RCC 7860 (cell line): ENCODE measurements at regions not wholly inside any gene's neighbourhood (a gene's known extent, or its start where the extent isn't known, plus 50 kb on each side); places are given as distances from the start of the nearest gene placed in this dataset.

Source experiments
- DNase-seq: peaks from one replicate; pipeline ENCODE4 v3.0.0-alpha.2; 2015; ENCODE audit warnings: low spot score
- FAIRE-seq: peaks from 2 replicates; lab custom pipeline; 2012; peaks lifted over from hg19 to GRCh38; lab: Jason Lieb, UNC

DNA sequence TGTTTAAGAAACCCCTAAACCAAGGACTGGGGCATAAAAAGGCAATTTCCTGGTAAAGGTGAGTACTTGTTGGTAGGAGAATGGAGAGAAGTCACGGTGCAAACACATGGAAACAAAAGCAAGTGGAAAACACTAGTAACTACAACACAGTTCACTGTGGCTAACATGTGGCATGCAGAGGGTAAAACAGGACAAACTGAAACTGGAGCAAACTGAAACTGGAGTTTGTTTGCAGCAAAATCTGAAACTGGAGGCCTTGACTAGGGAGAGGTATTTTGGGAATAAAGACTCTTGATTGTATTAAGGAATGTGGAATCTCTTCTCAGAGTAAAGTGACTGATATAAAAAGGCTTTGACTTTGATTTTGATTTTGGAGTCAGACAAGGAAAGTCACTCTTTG lies 376.3 kb upstream of the PRMT6 start:
- FAIRE-seq (no peak), DNase-seq (no peak)

DNA sequence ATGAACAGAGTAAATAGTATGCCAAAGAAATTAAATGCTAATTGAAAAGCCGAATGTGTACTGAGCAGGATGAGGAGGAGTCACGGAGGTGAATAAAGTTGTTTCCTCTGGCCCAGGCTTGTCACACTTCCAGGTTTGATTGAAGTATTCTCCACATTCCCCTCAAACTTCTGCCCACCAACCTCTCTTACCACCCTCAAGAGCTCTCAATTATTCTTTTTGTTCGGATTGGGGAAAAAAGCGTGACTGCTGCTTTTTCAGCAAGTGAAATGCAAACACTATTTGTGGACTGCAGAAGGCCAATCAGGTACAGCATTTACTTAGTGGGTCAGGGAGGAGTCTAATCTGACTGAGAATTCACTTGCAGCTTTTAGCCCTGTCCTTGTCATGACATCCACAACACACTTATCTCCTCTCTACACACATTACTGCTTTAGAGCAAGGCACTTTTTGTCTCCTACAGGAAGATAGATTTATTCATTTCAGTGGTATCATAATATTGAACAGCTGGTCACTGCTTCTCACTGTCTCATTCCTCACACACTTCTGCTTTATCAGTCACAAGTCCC lies 375.6 kb upstream of the PRMT6 start:
- FAIRE-seq (no peak), DNase-seq (no peak)

DNA sequence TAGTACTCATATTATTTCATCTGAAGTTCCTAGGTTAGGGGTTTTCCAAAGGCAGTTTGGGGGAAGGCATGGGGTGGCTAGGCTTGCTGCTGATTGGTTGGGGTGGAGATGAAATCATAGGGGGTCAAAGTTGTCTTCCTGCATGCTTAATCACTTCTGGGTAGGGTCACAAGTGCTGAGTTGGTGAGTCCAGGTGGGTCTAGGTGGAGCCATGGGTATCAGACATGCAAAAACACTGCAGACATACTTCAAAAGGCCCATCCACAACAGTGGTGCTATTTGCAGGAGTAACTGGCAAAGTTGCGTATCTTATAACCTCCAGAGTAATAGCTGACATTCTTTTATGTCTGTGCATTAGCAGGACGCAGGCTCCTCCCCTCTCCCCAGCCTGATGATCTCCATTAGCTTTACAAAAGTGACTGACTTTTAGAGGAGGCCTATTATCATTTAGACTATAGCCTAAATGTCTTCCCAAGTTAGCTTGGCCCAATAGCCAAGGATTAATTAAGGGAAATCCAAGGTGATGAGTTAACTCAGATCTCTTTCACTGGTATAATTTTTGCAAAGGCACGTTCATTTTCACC lies 374.4 kb upstream of the PRMT6 start:
- FAIRE-seq (no peak), DNase-seq (no peak)

DNA sequence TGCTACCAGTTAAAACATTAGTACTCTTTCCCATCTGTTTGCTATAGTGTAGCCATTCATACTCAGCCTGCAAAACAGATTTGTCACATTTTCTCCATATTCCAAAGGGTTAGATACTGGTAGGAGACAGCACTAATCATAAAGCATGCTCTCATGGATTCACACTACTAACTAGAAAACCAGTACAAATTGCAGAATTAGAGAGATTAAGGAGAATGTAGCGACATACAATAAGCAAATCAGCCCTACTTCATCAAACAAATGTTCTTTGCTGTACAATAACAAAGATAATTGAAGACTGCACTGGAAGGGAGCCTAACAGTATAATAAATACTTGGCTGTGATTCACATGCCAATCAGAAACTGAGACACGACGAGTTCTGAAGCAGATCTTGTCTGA lies 368.0 kb upstream of the PRMT6 start:
- no peak for FAIRE-seq
- DNase-seq: no peak

DNA sequence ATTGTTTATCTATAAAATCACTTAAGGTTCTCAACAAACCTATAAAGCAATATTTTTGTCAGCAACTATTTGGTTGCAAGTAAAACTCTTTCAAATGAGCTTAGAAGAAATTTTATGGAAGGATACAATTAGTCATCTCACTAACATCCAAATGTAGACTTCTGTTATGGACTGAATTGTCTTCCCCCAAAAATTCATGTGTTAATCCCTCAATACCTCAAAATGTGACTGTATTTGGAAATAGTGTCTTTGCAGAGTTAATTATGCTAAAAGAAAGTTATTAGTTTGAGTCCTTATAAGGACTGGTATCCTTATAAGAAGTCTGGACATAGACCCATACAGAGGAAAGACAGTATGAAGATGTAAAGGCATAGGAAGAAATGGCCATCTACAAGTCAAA lies 357.8 kb upstream of the PRMT6 start:
- FAIRE-seq: no peak

DNA sequence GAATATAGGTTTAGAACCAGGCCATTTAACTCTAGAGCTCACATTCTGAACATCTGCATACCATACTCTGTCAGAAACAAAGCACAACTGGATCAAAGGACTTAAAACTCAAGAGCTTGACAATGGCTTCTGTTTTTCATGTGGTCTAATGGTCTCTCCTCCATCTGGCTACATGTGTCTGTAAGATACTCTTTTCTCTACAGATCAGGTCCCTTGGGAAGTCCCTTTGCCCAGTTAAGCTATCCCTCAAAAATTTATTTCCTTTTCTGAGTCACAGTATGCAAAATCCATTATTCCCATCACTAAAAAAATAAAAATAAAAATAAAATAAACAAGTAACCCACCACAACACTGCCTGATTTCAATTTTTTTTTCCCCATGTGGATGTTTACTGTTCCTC lies 357.0 kb upstream of the PRMT6 start:
- no peak for FAIRE-seq

More for the DNA sequence above, 357.8 kb upstream of the PRMT6 start:
- no peak for DNase-seq

DNA sequence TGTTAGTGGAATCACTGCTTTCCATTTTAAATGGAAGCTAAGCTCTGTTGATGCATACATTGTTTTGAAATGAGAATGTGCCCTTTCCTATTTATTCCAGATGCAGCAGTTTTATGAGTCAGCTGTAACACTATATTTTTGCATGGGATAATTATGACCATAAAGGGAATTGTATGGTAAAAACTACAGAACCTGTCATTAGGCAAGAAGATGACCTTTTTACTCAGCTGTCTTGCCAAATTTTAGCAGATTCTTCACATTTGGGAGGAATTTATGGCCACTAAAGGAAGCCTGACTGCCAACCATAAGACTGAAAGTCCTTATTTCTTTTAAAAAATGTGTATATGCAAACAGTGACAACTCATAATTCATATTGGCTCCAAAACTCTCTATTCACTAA lies 356.3 kb upstream of the PRMT6 start:
- FAIRE-seq (no peak), DNase-seq (no peak)

More for the DNA sequence above, 357.0 kb upstream of the PRMT6 start:
- no peak for DNase-seq

DNA sequence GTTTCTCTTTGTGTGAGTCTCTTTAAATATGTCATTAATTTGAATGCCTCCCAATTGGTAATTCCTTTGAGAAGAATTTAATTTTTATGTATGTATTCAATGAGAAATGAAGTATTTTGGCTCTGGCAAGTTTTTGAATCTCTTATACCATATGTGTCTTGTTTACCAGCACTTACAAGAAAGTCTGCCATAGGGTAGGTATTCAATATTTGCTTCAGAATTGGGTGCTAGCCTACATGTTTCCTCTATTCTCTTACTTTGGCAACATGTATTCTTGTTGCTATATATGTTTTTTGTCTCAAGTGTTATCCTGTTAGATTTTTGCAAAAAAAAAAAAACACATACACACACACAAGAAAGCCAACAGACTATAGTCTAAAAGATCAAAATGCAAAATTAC lies 350.5 kb upstream of the PRMT6 start:
- DNase-seq (no peak), FAIRE-seq (no peak)

DNA sequence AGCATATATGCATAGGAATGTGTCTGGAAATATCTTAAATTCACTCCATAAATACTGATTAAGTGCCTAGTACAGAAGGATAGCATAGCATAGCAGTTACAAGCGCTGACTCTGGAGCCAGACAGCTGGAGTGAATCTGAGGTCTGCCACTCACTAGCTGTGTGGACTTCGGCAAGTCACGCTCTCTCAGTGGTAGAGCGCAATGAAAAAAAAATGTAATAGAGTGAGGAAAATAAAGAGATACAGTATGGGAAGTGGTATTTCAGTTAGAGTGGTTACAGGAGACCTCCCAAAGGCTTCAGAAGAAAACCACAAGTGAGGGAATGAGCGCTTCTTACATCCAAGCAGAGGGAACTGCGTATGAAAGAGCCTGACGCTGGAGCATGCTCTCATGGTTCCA lies 338.9 kb upstream of the PRMT6 start:
- FAIRE-seq (no peak), DNase-seq (no peak)

DNA sequence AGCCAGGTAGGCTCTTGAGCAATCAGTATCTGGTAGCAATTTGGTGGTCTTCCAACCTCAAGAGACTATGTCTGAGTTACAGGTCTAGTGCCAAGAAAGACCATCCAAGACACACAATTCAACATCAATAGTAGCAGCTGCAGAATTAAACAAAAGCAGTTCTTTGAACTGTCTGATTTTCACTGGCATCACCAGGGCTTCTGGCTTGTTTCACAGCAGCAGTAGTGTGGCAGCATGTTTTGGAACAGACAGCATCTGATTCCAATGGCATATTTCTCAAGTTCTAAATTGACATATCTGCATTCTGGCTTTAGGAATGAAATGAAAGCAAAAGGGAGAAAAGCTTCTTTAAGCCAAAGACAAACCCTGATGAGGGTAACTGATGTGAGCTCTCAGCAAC lies 334.7 kb upstream of the PRMT6 start:
- DNase-seq (no peak), FAIRE-seq (no peak)

DNA sequence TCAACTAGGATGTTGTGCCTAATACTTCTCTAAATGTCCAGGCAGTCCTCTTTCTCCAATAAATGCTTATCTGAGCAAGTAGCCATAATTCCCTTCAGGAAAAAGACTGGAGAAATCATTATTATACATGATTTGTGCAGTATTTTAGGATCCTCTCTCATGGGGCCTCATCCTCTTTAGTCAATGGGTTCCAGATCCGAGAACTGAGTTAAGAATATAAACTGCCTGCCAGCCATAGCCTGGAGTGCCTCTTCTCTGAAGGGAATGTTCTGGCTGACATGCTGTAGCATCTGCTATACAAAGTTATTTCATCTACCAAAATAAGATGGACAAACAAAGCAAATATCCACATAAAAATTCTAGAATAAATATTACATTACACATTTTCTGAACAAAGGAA lies 334.0 kb upstream of the PRMT6 start:
- FAIRE-seq (no peak), DNase-seq (no peak)

DNA sequence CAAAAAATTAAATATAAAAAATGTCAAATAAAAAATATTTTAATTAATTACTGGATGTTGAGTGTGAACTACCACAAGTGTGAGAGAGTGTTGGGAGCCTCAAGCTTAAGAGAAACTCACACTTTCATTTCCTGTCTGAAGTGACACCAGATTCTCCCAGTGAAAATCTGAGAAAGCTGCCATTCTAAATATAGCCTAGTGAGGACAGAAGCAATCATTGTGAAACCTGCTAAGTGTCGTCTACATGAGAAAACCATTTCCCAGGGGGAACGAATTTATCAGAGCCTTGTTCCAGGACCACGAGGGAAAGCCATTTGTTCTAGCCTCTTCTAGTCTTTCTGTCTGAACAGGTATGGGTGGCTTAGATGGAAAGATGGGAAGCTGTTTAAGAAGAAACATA lies 329.3 kb upstream of the PRMT6 start:
- FAIRE-seq (no peak), DNase-seq (no peak)

DNA sequence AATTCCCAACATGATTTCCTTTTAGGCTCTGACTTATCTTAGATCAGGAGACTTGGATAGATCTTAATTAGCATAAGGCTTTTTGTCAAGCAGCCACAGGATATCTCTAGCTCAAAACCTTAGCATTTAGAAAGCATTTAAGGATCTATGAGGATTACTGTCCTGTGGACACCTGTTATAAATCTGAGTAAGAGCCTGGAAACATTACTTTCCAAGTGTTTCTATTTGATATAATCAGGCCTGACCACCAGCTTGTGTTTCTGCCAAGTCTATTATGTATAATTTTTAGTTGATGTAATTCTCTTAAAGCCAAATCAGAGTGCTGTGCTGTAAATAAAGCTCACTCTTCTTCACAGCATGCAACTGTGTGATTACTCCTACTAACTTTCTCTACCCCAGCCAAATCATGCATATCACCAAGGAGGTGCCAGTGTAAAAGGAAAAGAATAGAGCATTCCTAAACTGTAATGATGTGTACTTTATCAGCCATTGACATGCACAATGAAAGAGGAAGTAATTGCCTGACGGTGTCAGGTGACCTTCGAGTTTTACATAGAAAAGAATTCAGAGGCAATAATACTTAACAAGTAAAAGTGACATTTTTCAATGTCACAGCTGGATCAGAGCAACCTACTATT lies 309.9 kb upstream of the PRMT6 start:
- no peak for DNase-seq
- no peak for FAIRE-seq

DNA sequence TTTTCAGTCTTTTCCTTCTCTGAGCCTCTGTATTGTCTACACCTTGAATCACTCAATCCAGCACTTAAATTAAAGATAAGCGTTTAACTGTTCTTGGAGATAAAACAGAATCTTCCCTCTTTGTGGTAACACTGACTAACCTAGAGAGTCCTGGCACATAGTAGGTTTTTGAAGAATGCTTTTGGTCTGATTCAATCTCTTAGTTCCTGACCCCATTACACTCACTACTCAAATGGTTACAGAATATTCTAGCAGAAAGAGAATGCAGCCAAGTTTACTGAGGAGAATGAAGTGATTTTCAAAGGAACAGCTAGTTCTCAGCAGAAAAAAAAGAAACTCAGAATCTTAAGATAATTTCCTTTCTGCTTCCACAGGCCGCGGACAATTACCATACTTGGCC lies 309.2 kb upstream of the PRMT6 start:
- no peak for FAIRE-seq
- DNase-seq: no peak

DNA sequence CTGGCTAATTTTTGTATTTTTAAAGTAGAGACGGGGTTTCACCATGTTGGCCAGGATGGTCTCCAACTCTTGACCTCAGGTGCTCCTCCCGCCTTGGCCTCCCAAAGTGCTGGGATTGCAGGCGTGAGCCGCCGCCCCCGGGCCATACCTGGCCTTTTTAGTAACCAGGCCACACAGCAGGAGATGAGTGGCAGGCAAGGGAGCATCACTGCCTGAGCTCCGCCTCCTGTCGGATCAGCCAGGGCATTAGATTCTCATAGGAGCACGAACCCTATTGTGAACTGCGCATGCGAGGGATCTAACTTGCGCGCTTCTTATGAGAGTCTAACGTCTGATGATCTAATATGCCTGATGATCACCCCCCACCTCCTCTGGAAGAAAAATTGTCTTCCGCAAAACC lies 308.7 kb upstream of the PRMT6 start:
- FAIRE-seq (no peak), DNase-seq (no peak)

DNA sequence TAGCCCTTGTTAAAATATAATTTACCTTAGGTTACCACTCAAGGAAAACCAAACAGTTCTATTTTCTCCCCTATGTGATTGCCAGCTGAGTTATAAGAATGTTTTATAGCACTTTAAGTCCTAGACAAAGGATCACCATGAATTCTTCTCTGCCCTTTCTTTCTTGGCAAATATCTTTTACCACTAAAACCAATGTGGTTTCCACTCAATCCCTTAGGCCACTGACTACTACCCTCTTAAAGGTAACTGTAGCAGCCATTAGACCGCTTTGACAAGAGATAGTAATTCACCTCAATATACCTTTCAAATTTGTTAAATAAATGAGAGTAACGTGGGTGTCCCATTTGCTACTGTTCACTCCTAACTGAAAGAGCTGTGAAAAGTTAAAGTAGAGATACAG lies 307.9 kb upstream of the PRMT6 start:
- FAIRE-seq: no peak

DNA sequence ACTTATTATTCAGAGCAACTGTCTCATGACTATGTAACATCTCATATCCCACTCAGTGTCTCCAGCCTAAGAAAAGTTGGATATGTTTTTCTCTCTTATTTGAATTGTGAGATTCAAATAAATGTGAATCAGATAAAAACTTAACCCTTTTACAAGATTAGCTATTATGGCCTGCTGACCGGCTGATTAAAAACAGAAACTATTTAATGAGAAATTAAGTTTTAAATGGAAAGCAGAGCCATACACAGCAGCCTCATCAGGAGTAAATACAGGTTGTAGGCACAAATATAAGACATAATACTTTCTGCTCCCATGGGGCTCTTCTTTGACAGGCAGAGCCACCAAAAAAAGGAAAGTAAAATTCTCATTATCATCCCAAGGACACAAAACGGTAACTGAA lies 307.0 kb upstream of the PRMT6 start:
- no peak for DNase-seq
- no peak for FAIRE-seq

More for the DNA sequence above, 307.9 kb upstream of the PRMT6 start:
- no peak for DNase-seq

DNA sequence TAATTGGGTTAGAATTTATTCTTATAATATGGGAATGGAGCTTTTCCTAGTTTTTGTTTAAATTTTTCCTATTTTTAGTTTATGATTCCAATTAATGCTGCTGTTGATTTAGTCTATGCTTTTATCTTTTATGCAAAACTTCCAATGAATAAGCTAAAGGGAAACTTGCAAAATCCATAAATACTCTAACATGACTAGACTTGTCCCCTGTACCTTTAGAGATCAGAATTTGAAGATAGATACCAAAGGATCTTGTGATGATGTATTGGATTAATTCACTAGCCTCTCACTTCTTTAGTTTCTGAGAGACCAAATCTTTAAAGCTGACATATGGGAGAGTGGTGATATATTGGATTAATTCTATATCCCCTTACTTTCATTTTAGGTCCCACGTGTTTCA lies 306.6 kb upstream of the PRMT6 start:
- FAIRE-seq (no peak), DNase-seq (no peak)

DNA sequence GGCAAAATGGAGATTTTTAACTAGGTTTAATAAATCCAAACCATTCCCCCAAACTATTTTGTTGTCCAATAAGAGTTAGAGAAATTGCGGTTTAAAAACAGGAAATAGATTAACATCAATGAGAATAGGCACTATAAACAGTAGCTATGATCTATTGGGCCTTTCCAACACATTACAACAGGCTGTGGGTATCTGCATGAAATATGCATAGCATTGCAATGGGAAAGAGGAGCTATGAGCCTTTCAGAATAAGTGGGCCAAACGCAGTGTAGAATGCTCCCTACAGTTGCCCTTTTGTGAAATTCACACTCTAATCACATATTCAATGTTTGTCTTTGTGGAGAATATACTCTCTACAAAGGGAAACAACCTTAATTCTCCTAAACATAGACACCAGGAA lies 305.5 kb upstream of the PRMT6 start:
- FAIRE-seq: no peak
- no peak for DNase-seq

DNA sequence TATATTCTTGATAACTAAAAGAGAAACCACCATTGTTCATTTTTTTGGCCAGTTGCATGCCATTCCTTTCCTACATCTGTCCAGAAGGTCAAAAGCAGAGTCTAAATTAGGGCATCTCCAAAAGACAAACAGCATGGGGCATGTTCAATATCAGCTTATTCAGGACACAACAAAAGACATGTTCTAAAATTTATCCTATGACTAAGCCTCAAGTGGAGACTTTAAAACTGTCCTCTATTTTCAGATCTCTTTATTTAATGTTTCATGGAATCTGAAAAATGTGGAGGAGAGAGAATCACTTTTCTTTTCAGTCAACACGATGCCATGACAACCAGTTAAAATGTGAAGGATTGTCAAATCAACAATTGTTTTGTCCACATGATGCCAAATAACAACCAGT lies 303.4 kb upstream of the PRMT6 start:
- no peak for DNase-seq
- FAIRE-seq: no peak

DNA sequence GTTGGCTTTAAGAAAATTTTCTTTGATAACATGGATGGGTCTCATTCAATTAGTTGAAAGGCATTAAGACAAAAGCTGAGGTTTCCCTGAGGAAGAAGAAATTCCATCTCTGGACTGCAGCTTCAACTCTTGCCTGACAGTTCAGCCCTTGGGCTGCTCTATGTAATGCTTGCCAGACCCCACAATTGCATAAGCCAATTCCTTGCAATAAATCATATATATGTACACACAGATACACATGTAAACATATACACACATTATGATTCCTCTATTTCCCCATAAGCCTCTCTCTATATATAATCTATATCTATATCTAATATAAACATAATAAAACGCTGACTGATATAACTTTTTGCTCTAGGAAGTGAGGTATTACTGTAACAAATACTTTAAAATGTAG lies 301.5 kb upstream of the PRMT6 start:
- FAIRE-seq: no peak
- DNase-seq: no peak

DNA sequence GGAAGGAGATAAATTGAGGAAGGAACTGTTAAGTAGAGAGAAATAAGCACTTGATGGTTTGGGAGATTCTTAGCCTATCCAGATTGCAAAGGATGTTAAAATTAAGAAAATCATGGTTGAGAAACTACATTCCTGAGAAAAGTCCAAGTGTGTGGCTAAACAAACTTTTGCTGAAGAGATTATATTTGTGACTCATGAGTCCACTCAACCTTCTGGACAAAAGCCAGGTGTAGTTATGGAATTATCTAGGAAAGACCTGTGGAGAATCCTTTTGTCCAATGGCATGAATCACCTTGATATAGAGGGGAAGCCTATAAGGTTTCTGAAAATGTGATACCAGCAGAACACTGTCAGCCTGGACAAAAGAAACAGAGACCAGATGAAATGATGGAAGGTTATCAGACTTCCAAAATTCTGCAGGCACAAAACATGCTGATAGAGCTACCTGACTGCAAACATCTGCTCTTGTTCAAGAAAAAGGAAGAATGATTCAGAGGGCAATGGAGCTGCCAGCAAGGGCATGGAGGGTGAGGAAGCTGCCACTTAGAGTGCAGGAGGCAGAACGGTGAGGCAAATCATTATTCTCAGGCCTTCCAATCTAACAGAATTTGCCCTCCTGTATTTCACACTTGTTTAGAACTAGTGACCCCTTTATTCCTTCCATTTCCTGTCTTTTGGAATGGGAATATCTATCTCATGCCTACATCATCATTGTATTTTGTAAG lies 300.6 kb upstream of the PRMT6 start:
- FAIRE-seq: peak; percentile 93
- peak; percentile 72 for DNase-seq
